Esophagus squamous epithelium (tissue), 4 donors: ENCODE measurements at regions not wholly inside any gene's neighbourhood (a gene's known extent, or its start where the extent isn't known, plus 50 kb on each side); places are given as distances from the start of the nearest gene placed in this dataset.

Experiments
- POLR2A ChIP-seq, 4 donors: fragments of 450-650 bp; IDR thresholded peaks; one replicate each; pipeline ENCODE4 v1.6.1; 2017; ENCODE audit warnings: antibody characterized with exemption in 4 of 4, mild to moderate bottlenecking in 4 of 4, moderate library complexity in 3 of 4
- TF ChIP-seq, protein P1 (sequence below), 6 experiments: fragments of 450-650 bp in 4 of 6; fragments of 200-600 bp in 2 of 6; sonication (generic) in 2 of 6; IDR thresholded peaks; one replicate each; pipeline ENCODE4 v1.5.1; 2016 to 2019; ENCODE audit warnings: antibody characterized with exemption in 6 of 6, mild to moderate bottlenecking in 4 of 6, moderate library complexity in 4 of 6

DNA sequence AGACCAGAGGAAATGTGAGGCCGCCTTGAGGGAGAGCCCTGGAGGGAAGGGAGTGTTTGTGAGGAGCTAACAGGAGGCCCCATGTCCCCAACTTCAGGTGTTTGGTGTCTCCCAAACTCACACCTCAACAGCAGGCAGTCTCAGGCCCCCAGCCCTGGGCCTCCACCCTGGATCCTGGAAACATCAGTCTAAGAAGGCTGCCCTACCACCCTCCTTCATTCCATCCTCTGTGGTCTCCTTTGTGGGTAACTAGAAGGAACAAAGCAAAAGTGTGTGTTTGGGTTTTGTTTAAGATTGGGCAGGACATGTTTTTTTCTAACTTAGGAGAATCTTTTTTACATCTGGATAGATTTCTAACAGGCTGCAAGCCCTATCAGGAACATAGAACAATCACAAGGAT, 404.3 kb downstream of the BCL11A start:
- TF ChIP-seq, protein P1, sequence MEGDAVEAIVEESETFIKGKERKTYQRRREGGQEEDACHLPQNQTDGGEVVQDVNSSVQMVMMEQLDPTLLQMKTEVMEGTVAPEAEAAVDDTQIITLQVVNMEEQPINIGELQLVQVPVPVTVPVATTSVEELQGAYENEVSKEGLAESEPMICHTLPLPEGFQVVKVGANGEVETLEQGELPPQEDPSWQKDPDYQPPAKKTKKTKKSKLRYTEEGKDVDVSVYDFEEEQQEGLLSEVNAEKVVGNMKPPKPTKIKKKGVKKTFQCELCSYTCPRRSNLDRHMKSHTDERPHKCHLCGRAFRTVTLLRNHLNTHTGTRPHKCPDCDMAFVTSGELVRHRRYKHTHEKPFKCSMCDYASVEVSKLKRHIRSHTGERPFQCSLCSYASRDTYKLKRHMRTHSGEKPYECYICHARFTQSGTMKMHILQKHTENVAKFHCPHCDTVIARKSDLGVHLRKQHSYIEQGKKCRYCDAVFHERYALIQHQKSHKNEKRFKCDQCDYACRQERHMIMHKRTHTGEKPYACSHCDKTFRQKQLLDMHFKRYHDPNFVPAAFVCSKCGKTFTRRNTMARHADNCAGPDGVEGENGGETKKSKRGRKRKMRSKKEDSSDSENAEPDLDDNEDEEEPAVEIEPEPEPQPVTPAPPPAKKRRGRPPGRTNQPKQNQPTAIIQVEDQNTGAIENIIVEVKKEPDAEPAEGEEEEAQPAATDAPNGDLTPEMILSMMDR (IDR thresholded peaks at IDR 0.05) = no peak
- no peak for TF ChIP-seq POLR2A (IDR thresholded peaks at IDR 0.05)
